K562 (cell line): ENCODE measurements at regions not wholly inside any gene's neighbourhood (a gene's known extent, or its start where the extent isn't known, plus 50 kb on each side); places are given as distances from the start of the nearest gene placed in this dataset.

Experiments used
- ATAC-seq: fragments of 200-7000 bp; cut with Tn5 transposase; 3 replicates; pipeline ENCODE4 v1.9.1; 2020; ENCODE audit warnings: moderate library complexity
- BruUV-seq: library from RNA; stranded (reverse); fragments of 400-500 nt; replicated peaks from 2 replicates; lab custom pipeline; 2021; lab: Mats Ljungman, UMichigan
- CTCF ChIA-PET: fragments of 300-600 bp; formaldehyde crosslinking; extraction: SDS; loops from one replicate; lab custom pipeline; 2021; ENCODE audit warnings: low intra/inter-chr PET ratio; lab: Yijun Ruan, JAX
- POLR2A ChIA-PET: fragments of 300-600, 350-650 bp; sonication (Branson Sonifier 250); formaldehyde crosslinking; extraction: SDS; loops from one replicate; lab custom pipeline; 2021; ENCODE audit warnings: antibody characterized with exemption, inconsistent platforms; lab: Yijun Ruan, JAX
- DNase-seq, 4 experiments: peaks; one replicate each; pipeline versions ENCODE4 v3.0.0 to v3.0.0-alpha.2; 2011 to 2018; ENCODE audit warnings: low spot score in 3 of 4, mixed read lengths in 3 of 4; ENCODE audit errors: extremely low read depth in 1 of 4
- FAIRE-seq: peaks from 2 replicates; lab custom pipeline; 2011; peaks lifted over from hg19 to GRCh38; lab: Jason Lieb, UNC
- H2AFZ ChIP-seq: 2 replicates; pipeline ENCODE4 v1.6.0; 2011; ENCODE audit warnings: low read depth, low read length, control low read depth, inconsistent platforms
- H3K27ac ChIP-seq: fragments of 200-600 bp; 3 replicates; pipeline ENCODE4 v1.8.0; 2011; ENCODE audit warnings: low read depth, mild to moderate bottlenecking, control low read depth, inconsistent platforms, low read length, moderate library complexity, mixed read lengths; ENCODE audit errors: extremely low read depth
- H3K27me3 ChIP-seq, 2 experiments: fragments of 300-600 bp in 1 of 2; 2 replicates in 1 of 2; 3 replicates in 1 of 2; pipeline versions ENCODE4 v1.6.0 to v1.8.0; 2011; ENCODE audit warnings: inconsistent platforms in 2 of 2, low read length in 2 of 2, mild to moderate bottlenecking in 1 of 2, mixed read lengths in 1 of 2, moderate library complexity in 1 of 2; ENCODE audit not compliant: control insufficient read depth in 2 of 2, insufficient read depth in 2 of 2
- H3K36me3 ChIP-seq: fragments of 300-600 bp; 3 replicates; pipeline ENCODE4 v1.8.0; 2011; ENCODE audit warnings: mild to moderate bottlenecking, low read length, inconsistent platforms; ENCODE audit not compliant: control insufficient read depth, insufficient read depth
- H3K4me1 ChIP-seq, 2 experiments: fragments of 200-600 bp in 1 of 2; replicated peaks in 1 of 2; 2 replicates in 1 of 2; 3 replicates in 1 of 2; pipeline versions ENCODE4 v1.5.1 to v1.8.0; 2011; ENCODE audit warnings: inconsistent platforms in 2 of 2, low read length in 2 of 2, mild to moderate bottlenecking in 1 of 2, mixed read lengths in 1 of 2, moderate library complexity in 1 of 2; ENCODE audit not compliant: control insufficient read depth in 2 of 2, insufficient read depth in 2 of 2
- H3K4me2 ChIP-seq: 2 replicates; pipeline ENCODE4 v1.6.1; 2011; ENCODE audit warnings: low read length, control low read depth, inconsistent platforms, mixed read lengths; ENCODE audit not compliant: insufficient read depth
- H3K4me3 ChIP-seq: fragments of 200-600 bp; sonication (generic), shearing (Covaris generic); 2 replicates; pipeline ENCODE4 v1.5.1; 2016; ENCODE audit warnings: control low read depth, inconsistent platforms
- H3K79me2 ChIP-seq: fragments of 200-600 bp; 3 replicates; pipeline ENCODE4 v1.8.0; 2011; ENCODE audit warnings: low read length, inconsistent platforms; ENCODE audit not compliant: control insufficient read depth, insufficient read depth
- H3K9ac ChIP-seq, 2 experiments: 2 replicates each; pipeline versions ENCODE4 v1.6.0 to v1.6.1; 2011; ENCODE audit warnings: low read depth in 2 of 2, low read length in 2 of 2, control low read depth in 1 of 2, inconsistent platforms in 1 of 2, mild to moderate bottlenecking in 1 of 2, mixed read lengths in 1 of 2; ENCODE audit not compliant: insufficient read depth in 1 of 2
- H3K9me1 ChIP-seq: one replicate; pipeline ENCODE4 v1.6.0; 2011; ENCODE audit warnings: inconsistent platforms, mild to moderate bottlenecking, low read length, moderate library complexity; ENCODE audit not compliant: control insufficient read depth, insufficient read depth
- H3K9me3 ChIP-seq: replicated peaks from 2 replicates; pipeline ENCODE4 v1.5.1; 2011; ENCODE audit warnings: low read depth, low read length, inconsistent platforms; ENCODE audit not compliant: control insufficient read depth, insufficient read depth
- H4K20me1 ChIP-seq: replicated peaks from 2 replicates; pipeline ENCODE4 v1.6.1; 2011; ENCODE audit warnings: low read length, inconsistent platforms, mixed read lengths; ENCODE audit not compliant: control insufficient read depth, insufficient read depth
- FOXO4 ChIP-seq: fragments of 450-650 bp; formaldehyde crosslinking; IDR thresholded peaks from 2 replicates; pipeline ENCODE4 v1.4.0; 2020; ENCODE audit warnings: mild to moderate bottlenecking, moderate library complexity
- NCOA6 ChIP-seq: fragments of 450-650 bp; IDR thresholded peaks from 2 replicates; pipeline ENCODE4 v1.6.1; 2017; ENCODE audit warnings: mild to moderate bottlenecking
- SMAD3 ChIP-seq: fragments of 450-650 bp; formaldehyde crosslinking; conservative IDR thresholded peaks from 2 replicates; pipeline ENCODE4 v1.4.0; 2020; ENCODE audit warnings: mild to moderate bottlenecking
- ZNF212 ChIP-seq: fragments of 450-650 bp; formaldehyde crosslinking; IDR thresholded peaks from 2 replicates; pipeline ENCODE4 v1.4.0; 2020; ENCODE audit warnings: mild to moderate bottlenecking
- ZNF707 ChIP-seq: fragments of 250-450 bp; sonication (Bioruptor Pico); conservative IDR thresholded peaks from 2 replicates; pipeline ENCODE4 v1.8.0; 2022; ENCODE audit warnings: inconsistent platforms, mild to moderate bottlenecking, moderate library complexity
- WGBS: fragments of 100-300 bp; shearing (Covaris generic); methylation state at CpG from one replicate; pipeline ENCODE4 v1.1.6; 2016; ENCODE audit warnings: low coverage, mixed read lengths; ENCODE audit not compliant: insufficient coverage; ENCODE audit errors: missing lambda C conversion rate; 5-methylcytosine and 5-hydroxymethylcytosine counted together
- in situ Hi-C: fragments of 300-500 bp; cut with MboI; formaldehyde crosslinking; loops from 4 replicates; pipeline ENCODE4 v1.15.0; 2018; ENCODE audit warnings: inconsistent platforms, mixed read lengths
- intact Hi-C: fragments of 100-400 bp; cut with micrococcal nuclease; formaldehyde crosslinking; loops from 2 replicates; pipeline ENCODE4 v1.14.2; 2022

DNA sequence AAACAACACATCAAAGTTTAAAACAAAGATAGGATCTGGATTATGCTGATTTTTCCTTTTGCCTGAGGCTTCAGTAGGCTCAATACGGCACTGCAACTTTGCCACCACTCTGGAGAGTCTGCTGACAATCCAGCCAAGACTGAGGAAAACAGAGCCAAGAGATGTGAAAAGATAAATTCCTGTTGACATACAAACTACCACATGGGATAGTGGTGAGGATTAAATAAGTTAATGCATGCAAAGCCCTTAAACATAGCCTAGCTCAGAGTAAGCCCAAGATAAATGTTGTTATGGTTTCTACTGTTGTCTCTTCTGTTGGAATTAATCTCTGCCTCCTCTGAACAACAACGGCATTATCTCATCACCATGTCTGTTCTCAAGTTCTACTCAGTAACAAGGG is 245.9 kb upstream of the LMCD1 start:
- TF ChIP-seq FOXO4 (CRISPR knock-in tag) = no peak
- TF ChIP-seq NCOA6 = no peak
- no peak for TF ChIP-seq ZNF212 (CRISPR knock-in tag)
- no peak for TF ChIP-seq ZNF707
- no peak for TF ChIP-seq SMAD3 (CRISPR knock-in tag)
- no peaks in the 10 kb centered on the region for H4K20me1 ChIP-seq
- no peak overlapping the region for H3K4me3 ChIP-seq
- H3K4me2 ChIP-seq = no peak overlapping the region
- intact Hi-C loops = no loop called here
- no peaks in the 10 kb centered on the region for H3K9me1 ChIP-seq
- FAIRE-seq (no peak), ATAC-seq (no peak), DNase-seq (no peak)
- no peaks in the 10 kb centered on the region for H3K27me3 ChIP-seq
- H3K9me3 ChIP-seq = no peaks in the 10 kb centered on the region; the same call in 1 of the 2 replicates
- H3K4me1 ChIP-seq = no peaks in the 10 kb centered on the region
- no peak overlapping the region for H2AFZ ChIP-seq
- ChIA-PET CTCF (no interaction called here), POLR2A (no interaction called here)
- H3K27ac ChIP-seq = no peak overlapping the region
- in situ Hi-C loops = no loop called here
- no TSS peak for BruUV-seq
- no peaks in the 10 kb centered on the region for H3K36me3 ChIP-seq
- no peaks in the 10 kb centered on the region for H3K79me2 ChIP-seq
- H3K9ac ChIP-seq = no peak overlapping the region
- 0% methylated on average over 2 of the region's 2 CpGs for WGBS
